ENCODE measurements at regions not wholly inside any gene's neighbourhood (a gene's known extent, or its start where the extent isn't known, plus 50 kb on each side); places are given as distances from the start of the nearest gene placed in this dataset.

DNA sequence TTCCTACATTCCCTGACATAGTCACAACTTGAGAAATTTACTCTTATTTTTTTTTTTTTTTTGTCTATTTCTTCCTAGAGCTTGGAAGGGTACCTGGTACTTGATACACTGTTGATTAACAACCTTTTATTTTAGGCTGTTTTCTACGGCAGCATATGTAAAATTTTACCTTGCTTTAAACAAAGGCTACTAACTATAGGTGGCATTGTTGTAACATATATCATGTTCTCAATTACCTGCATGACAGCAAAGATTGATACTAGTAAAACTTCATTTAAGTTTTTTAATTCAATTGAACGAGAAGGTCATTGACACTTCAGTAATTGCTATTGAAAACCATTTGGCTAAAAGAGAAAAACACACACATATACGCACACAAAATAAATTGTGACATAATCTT is 238.3 kb upstream of the ESRRG start:
- Histone ChIP-seq H2AFZ (ENCODE audit: low read depth, low read length) (no peak overlapping the region), H3K27ac (ENCODE audit: extremely low read depth, low read depth, low read length) (no peak overlapping the region), H4K20me1 (replicated peaks; ENCODE audit: control insufficient read depth, insufficient read depth, low read length) (no peaks in the 10 kb centered on the region), H3K9me1 (ENCODE audit: control insufficient read depth, insufficient read depth, low read length) (no peaks in the 10 kb centered on the region), H3K79me2 (ENCODE audit: control insufficient read depth, insufficient read depth, low read length) (no peaks in the 10 kb centered on the region), H3K9me3 (replicated peaks; ENCODE audit: control insufficient read depth, insufficient read depth, low read depth, low read length) (no peaks in the 10 kb centered on the region; the same call in 1 of the 2 replicates), H3K9ac (ENCODE audit: insufficient read depth in 1 of 2, low read depth in 2 of 2, low read length in 2 of 2) (no peak overlapping the region), H3K4me3 (no peak overlapping the region), H3K27me3 (ENCODE audit: control insufficient read depth in 2 of 2, insufficient read depth in 2 of 2, low read length in 2 of 2) (no peaks in the 10 kb centered on the region), H3K4me2 (ENCODE audit: insufficient read depth, low read length) (no peak overlapping the region), H3K4me1 (replicated peaks in 1 of 2; ENCODE audit: control insufficient read depth in 2 of 2, insufficient read depth in 2 of 2, low read length in 2 of 2) (no peaks in the 10 kb centered on the region), H3K36me3 (ENCODE audit: control insufficient read depth, insufficient read depth, low read length) (no peaks in the 10 kb centered on the region)
- CTCF ChIA-PET (ENCODE audit: low intra/inter-chr PET ratio) = no interaction called here
- POLR2A ChIA-PET = no interaction called here
- BruUV-seq (replicated peaks) = no TSS peak
- intact Hi-C loops (cut with micrococcal nuclease) (no loop called here), in situ Hi-C loops (cut with MboI) (no loop called here)
- FAIRE-seq (no peak), DNase-seq (ENCODE audit: extremely low read depth in 1 of 4, low spot score in 3 of 4) (no peak), ATAC-seq (no peak)
- 0% methylated on average over 3 of the region's 3 CpGs for WGBS (ENCODE audit: insufficient coverage, low coverage, missing lambda C conversion rate)
- TF ChIP-seq PHB (CRISPR knock-in tag; IDR thresholded peaks at IDR 0.05) (no peak), PML (IDR thresholded peaks at IDR 0.05; ENCODE audit: low read length) (no peak), POLR3A (IDR thresholded peaks at IDR 0.05; ENCODE audit: borderline replicate concordance, extremely low read depth, insufficient read depth, insufficient read length) (no peak), TEAD2 (tag; IDR thresholded peaks at IDR 0.05) (no peak), TRIM25 (IDR thresholded peaks at IDR 0.05; ENCODE audit: borderline replicate concordance) (no peak), ZNF184 (CRISPR knock-in tag; IDR thresholded peaks at IDR 0.05) (no peak), NFYB (IDR thresholded peaks at IDR 0.05; ENCODE audit: extremely low read depth, insufficient read length) (no peak), FOXA3 (CRISPR knock-in tag; conservative IDR thresholded peaks at IDR 0.05 in 1 of 2, IDR thresholded peaks at IDR 0.05 in 1 of 2) (no peak), ZNF133 (CRISPR knock-in tag; IDR thresholded peaks at IDR 0.05) (no peak), ZFP30 (CRISPR knock-in tag; IDR thresholded peaks at IDR 0.05; ENCODE audit: borderline replicate concordance) (no peak), ZNF280A (IDR thresholded peaks at IDR 0.05; ENCODE audit: low read depth, partially characterized antibody) (no peak)
- TF ChIP-seq, protein P1, sequence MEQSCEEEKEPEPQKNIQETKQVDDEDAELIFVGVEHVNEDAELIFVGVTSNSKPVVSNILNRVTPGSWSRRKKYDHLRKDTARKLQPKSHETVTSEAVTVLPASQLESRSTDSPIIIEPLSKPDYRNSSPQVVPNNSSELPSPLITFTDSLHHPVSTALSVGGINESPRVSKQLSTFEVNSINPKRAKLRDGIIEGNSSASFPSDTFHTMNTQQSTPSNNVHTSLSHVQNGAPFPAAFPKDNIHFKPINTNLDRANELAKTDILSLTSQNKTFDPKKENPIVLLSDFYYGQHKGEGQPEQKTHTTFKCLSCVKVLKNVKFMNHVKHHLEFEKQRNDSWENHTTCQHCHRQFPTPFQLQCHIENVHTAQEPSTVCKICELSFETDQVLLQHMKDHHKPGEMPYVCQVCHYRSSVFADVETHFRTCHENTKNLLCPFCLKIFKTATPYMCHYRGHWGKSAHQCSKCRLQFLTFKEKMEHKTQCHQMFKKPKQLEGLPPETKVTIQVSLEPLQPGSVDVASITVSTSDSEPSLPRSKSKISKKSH (CRISPR knock-in tag; IDR thresholded peaks at IDR 0.05) = no peak
- TF ChIP-seq, protein P2, sequence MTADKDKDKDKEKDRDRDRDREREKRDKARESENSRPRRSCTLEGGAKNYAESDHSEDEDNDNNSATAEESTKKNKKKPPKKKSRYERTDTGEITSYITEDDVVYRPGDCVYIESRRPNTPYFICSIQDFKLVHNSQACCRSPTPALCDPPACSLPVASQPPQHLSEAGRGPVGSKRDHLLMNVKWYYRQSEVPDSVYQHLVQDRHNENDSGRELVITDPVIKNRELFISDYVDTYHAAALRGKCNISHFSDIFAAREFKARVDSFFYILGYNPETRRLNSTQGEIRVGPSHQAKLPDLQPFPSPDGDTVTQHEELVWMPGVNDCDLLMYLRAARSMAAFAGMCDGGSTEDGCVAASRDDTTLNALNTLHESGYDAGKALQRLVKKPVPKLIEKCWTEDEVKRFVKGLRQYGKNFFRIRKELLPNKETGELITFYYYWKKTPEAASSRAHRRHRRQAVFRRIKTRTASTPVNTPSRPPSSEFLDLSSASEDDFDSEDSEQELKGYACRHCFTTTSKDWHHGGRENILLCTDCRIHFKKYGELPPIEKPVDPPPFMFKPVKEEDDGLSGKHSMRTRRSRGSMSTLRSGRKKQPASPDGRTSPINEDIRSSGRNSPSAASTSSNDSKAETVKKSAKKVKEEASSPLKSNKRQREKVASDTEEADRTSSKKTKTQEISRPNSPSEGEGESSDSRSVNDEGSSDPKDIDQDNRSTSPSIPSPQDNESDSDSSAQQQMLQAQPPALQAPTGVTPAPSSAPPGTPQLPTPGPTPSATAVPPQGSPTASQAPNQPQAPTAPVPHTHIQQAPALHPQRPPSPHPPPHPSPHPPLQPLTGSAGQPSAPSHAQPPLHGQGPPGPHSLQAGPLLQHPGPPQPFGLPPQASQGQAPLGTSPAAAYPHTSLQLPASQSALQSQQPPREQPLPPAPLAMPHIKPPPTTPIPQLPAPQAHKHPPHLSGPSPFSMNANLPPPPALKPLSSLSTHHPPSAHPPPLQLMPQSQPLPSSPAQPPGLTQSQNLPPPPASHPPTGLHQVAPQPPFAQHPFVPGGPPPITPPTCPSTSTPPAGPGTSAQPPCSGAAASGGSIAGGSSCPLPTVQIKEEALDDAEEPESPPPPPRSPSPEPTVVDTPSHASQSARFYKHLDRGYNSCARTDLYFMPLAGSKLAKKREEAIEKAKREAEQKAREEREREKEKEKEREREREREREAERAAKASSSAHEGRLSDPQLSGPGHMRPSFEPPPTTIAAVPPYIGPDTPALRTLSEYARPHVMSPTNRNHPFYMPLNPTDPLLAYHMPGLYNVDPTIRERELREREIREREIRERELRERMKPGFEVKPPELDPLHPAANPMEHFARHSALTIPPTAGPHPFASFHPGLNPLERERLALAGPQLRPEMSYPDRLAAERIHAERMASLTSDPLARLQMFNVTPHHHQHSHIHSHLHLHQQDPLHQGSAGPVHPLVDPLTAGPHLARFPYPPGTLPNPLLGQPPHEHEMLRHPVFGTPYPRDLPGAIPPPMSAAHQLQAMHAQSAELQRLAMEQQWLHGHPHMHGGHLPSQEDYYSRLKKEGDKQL (CRISPR knock-in tag; IDR thresholded peaks at IDR 0.05; ENCODE audit: borderline replicate concordance) = no peak
